ENCODE measurements at regions not wholly inside any gene's neighbourhood (a gene's known extent, or its start where the extent isn't known, plus 50 kb on each side); places are given as distances from the start of the nearest gene placed in this dataset.

DNA sequence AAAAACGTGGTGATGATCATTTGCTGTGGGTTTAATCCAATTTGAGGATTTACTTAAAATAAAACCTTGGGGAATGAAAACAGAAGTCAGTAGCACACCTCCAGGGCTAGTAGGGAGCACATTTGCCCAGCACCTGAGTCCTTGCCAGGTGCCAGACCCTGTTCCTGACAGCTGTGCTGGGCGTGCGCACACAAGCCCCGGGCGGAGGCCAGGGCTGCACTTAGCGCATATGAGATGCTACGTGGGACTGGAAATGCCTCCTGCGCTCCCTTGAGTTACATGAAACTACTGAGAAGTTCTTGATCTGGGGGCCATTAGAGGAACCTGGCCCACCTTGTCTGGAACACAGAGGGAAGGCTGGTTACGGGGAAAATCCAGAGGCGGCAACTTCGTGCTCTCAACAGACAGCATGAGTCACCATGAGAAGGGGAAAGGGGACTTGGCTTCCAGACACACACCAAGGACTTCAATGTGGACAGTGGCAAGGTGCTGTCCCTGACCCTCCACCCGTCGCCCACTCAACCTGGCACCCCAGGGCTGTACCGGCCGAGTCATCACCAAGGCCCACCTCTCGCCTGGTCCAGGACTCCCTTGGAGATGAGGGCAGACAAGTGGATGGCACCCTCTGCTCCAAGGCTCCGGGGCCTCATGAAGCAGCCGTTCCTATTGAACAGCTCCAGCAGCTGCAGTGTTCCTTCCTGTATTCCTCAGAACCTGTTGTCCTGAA lies 1468.6 kb downstream of the BRD1 start:
- TF ChIP-seq CTCF (IDR thresholded peaks at IDR 0.05; ENCODE audit: insufficient read depth, low read length, poor library complexity, severe bottlenecking) = no peak
- Histone ChIP-seq H3K4me3 (replicated peaks; ENCODE audit: low read depth, low read length) (no peak overlapping the region), H3K36me3 (ENCODE audit: control insufficient read depth, insufficient read depth, low read length) (no peaks in the 10 kb centered on the region), H3K27me3 (replicated peaks; ENCODE audit: control insufficient read depth, insufficient read depth, low read length) (no peaks in the 10 kb centered on the region)
- DNase-seq (ENCODE audit: extremely low read depth, insufficient read length) = no peak

DNA sequence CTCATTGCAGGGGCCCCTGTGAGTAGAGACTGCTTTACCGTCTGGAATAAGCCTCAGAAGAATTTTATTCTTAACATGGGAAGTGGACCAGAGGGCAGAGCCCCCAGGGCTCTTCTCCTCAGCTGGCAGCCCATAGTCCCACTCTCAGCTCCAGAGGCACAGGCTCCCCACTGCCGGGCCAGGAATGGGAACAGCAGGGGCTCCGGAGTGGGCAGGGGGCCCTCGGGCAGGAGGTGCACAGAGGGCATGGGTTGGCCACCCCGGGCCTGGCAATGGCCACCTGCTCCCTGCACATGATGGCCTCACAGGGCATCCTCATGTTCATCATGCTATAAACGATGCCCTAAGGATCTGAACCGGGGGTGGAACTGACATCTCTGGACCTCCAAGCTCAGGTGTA lies 1469.7 kb downstream of the BRD1 start:
- Histone ChIP-seq H3K27me3 (replicated peaks; ENCODE audit: control insufficient read depth, insufficient read depth, low read length) (no peaks in the 10 kb centered on the region), H3K36me3 (ENCODE audit: control insufficient read depth, insufficient read depth, low read length) (no peaks in the 10 kb centered on the region), H3K4me3 (replicated peaks; ENCODE audit: low read depth, low read length) (no peak overlapping the region)
- no peak for DNase-seq (ENCODE audit: extremely low read depth, insufficient read length)
- no peak for TF ChIP-seq CTCF (IDR thresholded peaks at IDR 0.05; ENCODE audit: insufficient read depth, low read length, poor library complexity, severe bottlenecking)

- no peaks in the 10 kb centered on the region for H3K27me3 ChIP-seq (replicated peaks; ENCODE audit: control insufficient read depth, insufficient read depth, low read length)
- DNase-seq (ENCODE audit: extremely low read depth, insufficient read length) = no peak
- H3K36me3 ChIP-seq (ENCODE audit: control insufficient read depth, insufficient read depth, low read length) = no peaks in the 10 kb centered on the region
- TF ChIP-seq CTCF (IDR thresholded peaks at IDR 0.05; ENCODE audit: insufficient read depth, low read length, poor library complexity, severe bottlenecking) = no peak
- H3K4me3 ChIP-seq (replicated peaks; ENCODE audit: low read depth, low read length) = no peak overlapping the region
These were observed 1470.5 kb downstream of the BRD1 start for GRCh38 chr22:48357196-48357595.

- no peak for DNase-seq (ENCODE audit: extremely low read depth, insufficient read length)
- no peak for TF ChIP-seq CTCF (IDR thresholded peaks at IDR 0.05; ENCODE audit: insufficient read depth, low read length, poor library complexity, severe bottlenecking)
- Histone ChIP-seq H3K4me3 (replicated peaks; ENCODE audit: low read depth, low read length) (no peak overlapping the region), H3K27me3 (replicated peaks; ENCODE audit: control insufficient read depth, insufficient read depth, low read length) (no peaks in the 10 kb centered on the region), H3K36me3 (ENCODE audit: control insufficient read depth, insufficient read depth, low read length) (no peaks in the 10 kb centered on the region)
These were observed 1470.9 kb downstream of the BRD1 start for GRCh38 chr22:48356731-48357130.

- DNase-seq (ENCODE audit: extremely low read depth, insufficient read length) = no peak
- no peaks in the 10 kb centered on the region for H3K36me3 ChIP-seq (ENCODE audit: control insufficient read depth, insufficient read depth, low read length)
- H3K4me3 ChIP-seq (replicated peaks; ENCODE audit: low read depth, low read length) = no peak overlapping the region
- no peak for TF ChIP-seq CTCF (IDR thresholded peaks at IDR 0.05; ENCODE audit: insufficient read depth, low read length, poor library complexity, severe bottlenecking)
- no peaks in the 10 kb centered on the region for H3K27me3 ChIP-seq (replicated peaks; ENCODE audit: control insufficient read depth, insufficient read depth, low read length)
These were observed 1473.6 kb downstream of the BRD1 start for GRCh38 chr22:48354096-48354495.
